Right lobe of liver (tissue), 6 donors: ENCODE measurements at regions not wholly inside any gene's neighbourhood (a gene's known extent, or its start where the extent isn't known, plus 50 kb on each side); places are given as distances from the start of the nearest gene placed in this dataset.
A peak's percentile ranks its signal among the peaks of the same experiment; 100 is the strongest.

Experiments
- ATAC-seq, 4 donors: fragments of 200-7000 bp; cut with Tn5 transposase; one replicate each; pipeline ENCODE4 v1.9.1; 2020; ENCODE audit warnings: mild to moderate bottlenecking in 4 of 4, moderate library complexity in 4 of 4
- DNase-seq, 3 donors: peaks; one replicate each; pipeline ENCODE4 v3.0.0-alpha.2; 2020
- H3K27ac ChIP-seq, 3 donors: fragments of 200-600 bp; one replicate each; pipeline ENCODE4 v1.8.0; 2022
- H3K27me3 ChIP-seq, 2 donors: fragments of 200-600 bp; one replicate each; pipeline ENCODE4 v1.8.0; 2022
- H3K36me3 ChIP-seq, 4 donors: fragments of 200-600 bp; sonication (generic) in 1 of 4; one replicate each; pipeline versions ENCODE4 v1.5.1 to v1.8.0; 2017 to 2022; ENCODE audit warnings: control low read depth in 1 of 4
- H3K4me1 ChIP-seq, 4 donors: fragments of 200-600 bp; sonication (generic) in 1 of 4; one replicate each; pipeline versions ENCODE4 v1.5.1 to v1.8.0; 2017 to 2022; ENCODE audit warnings: control low read depth in 1 of 4
- H3K4me3 ChIP-seq, 3 donors: fragments of 200-600 bp; one replicate each; pipeline ENCODE4 v1.8.0; 2022
- H3K9me3 ChIP-seq, 4 donors: fragments of 200-600 bp; sonication (generic) in 1 of 4; one replicate each; pipeline versions ENCODE4 v1.5.1 to v1.8.0; 2017 to 2022; ENCODE audit warnings: control low read depth in 1 of 4
- CTCF ChIP-seq, 4 donors: fragments of 200-600 bp in 3 of 4; fragments of 450-650 bp in 1 of 4; IDR thresholded peaks; one replicate each; pipeline versions ENCODE4 v1.5.1 to v1.8.0; 2016 to 2022; ENCODE audit warnings: antibody characterized with exemption in 4 of 4, mild to moderate bottlenecking in 2 of 4
- POLR2A ChIP-seq: fragments of 450-650 bp; IDR thresholded peaks from one replicate; pipeline ENCODE4 v1.6.1; 2017; ENCODE audit warnings: antibody characterized with exemption, mild to moderate bottlenecking
- WGBS: methylation state at CpG from one replicate; pipeline ENCODE4 v1.1.6; 2018; ENCODE audit warnings: low coverage, low lambda C conversion rate; ENCODE audit not compliant: insufficient coverage; ENCODE audit errors: missing lambda C conversion rate; 5-methylcytosine and 5-hydroxymethylcytosine counted together
- intact Hi-C, 2 donors: fragments of 100-400 bp; cut with DNase I; formaldehyde crosslinking; loops; one replicate each; pipeline versions ENCODE4 v1.11.2 to v1.14.1; 2022
- donor health status: DM: no; HTN: yes; CAD: no.
- donor health status: DM: no; HTN: no; CAD: no.
- donor health status: DM: no; HTN: no; CAD: no.
- donor health status: DM: no; HTN: yes; CAD: no.
- donor health status: DM: no; HTN: yes; CAD: no.

GRCh38 chr3:31182661-31183060 lies 288.2 kb upstream of the GADL1 start:
- no peak for TF ChIP-seq CTCF (IDR thresholded peaks at IDR 0.05)
- TF ChIP-seq POLR2A: no peak
- H3K4me3 ChIP-seq: no peak overlapping the region
- H3K27me3 ChIP-seq: no peaks in the 10 kb centered on the region
- 86% methylated on average over 1 of the region's 1 CpG for WGBS
- no peak for DNase-seq
- ATAC-seq: no peak
- H3K36me3 ChIP-seq: no peaks in the 10 kb centered on the region
- no peak overlapping the region for H3K27ac ChIP-seq
- intact Hi-C loops: no loop called here
- peaks cover 0 to 17% (median 7%) of the 10 kb centered on the region in 4 donors for H3K4me1 ChIP-seq
- H3K9me3 ChIP-seq: no peaks in the 10 kb centered on the region

DNA sequence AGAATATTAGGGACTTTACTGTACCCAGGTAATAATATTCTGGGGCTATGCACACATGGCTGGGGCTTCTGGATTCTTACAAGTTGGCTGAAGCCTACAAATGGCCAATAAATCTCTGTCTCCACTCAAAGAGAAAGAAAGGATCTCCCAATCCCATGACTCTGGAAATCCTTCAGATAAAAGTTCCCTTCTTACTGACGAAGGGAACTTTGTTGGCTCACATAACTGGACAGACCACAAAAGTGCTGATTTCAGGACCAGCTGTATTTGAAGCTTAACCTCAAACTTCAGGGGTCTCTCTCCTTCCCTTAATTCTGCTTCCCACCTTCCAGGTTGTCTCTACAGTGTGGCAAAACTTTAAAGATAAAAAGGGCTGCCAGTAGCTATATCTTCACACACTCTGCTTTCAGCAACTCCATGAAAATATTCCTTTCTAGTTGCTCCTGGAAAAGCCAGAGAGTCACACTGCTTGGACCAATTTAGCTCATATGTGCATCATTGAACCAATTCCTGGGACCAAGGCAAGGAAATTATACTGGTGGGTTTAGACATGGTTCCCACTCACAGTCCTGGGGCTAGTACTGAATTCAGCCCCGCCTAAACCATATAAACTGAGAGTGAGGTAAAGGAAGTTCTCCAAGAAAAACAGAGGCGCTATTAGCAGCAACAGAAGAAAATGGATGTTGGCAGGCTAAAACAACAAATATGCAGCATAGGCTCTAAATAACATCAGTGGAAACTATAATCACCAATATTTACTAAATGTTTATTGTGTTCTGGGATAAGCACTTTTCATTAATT lies 290.0 kb upstream of the GADL1 start:
- TF ChIP-seq POLR2A (no peak), CTCF (IDR thresholded peaks at IDR 0.05) (no peak)
- Histone ChIP-seq H3K9me3 (no peaks in the 10 kb centered on the region), H3K4me1 (peaks cover 0 to 24% (median 10%) of the 10 kb centered on the region in 4 donors), H3K27ac (no peak overlapping the region), H3K36me3 (no peaks in the 10 kb centered on the region), H3K4me3 (no peak overlapping the region), H3K27me3 (no peaks in the 10 kb centered on the region)
- 77% methylated on average over 3 of the region's 3 CpGs for WGBS
- DNase-seq (no peak), ATAC-seq (no peak)
- intact Hi-C loops: no loop called here

GRCh38 chr3:31185062-31185357 lies 290.5 kb upstream of the GADL1 start:
- Histone ChIP-seq H3K27ac (no peak overlapping the region), H3K4me1 (peaks cover 0 to 24% (median 10%) of the 10 kb centered on the region in 4 donors), H3K36me3 (no peaks in the 10 kb centered on the region), H3K4me3 (no peak overlapping the region), H3K27me3 (no peaks in the 10 kb centered on the region), H3K9me3 (no peaks in the 10 kb centered on the region)
- DNase-seq (no peak), ATAC-seq (no peak)
- TF ChIP-seq CTCF (IDR thresholded peaks at IDR 0.05): no peak
- TF ChIP-seq POLR2A: no peak
- intact Hi-C loops: no loop called here
- whole genome bisulfite sequencing: 91% methylated on average over 2 of the region's 2 CpGs

GRCh38 chr3:31186041-31186440 lies 291.6 kb upstream of the GADL1 start:
- peak overlapping the region in 1 of 3 donors; percentile 39 for H3K27ac ChIP-seq
- 30% methylated on average over 4 of the region's 4 CpGs for WGBS
- TF ChIP-seq POLR2A: no peak
- TF ChIP-seq CTCF (IDR thresholded peaks at IDR 0.05): no peak
- intact Hi-C loops: no loop called here
- no peaks in the 10 kb centered on the region for H3K36me3 ChIP-seq
- ATAC-seq: peak; percentile 38 to 70 (median 58)
- H3K9me3 ChIP-seq: no peaks in the 10 kb centered on the region
- H3K4me1 ChIP-seq: peaks cover 0 to 25% (median 10%) of the 10 kb centered on the region in 4 donors
- peak in 1 of 3 donors; percentile 60 for DNase-seq
- H3K27me3 ChIP-seq: no peaks in the 10 kb centered on the region
- H3K4me3 ChIP-seq: no peak overlapping the region
